ENCODE measurements at regions not wholly inside any gene's neighbourhood (a gene's known extent, or its start where the extent isn't known, plus 50 kb on each side); places are given as distances from the start of the nearest gene placed in this dataset.

GRCh38 chr14:66001356-66001755 lies 484.8 kb upstream of the CCDC196 start:
- TF ChIP-seq POLR2AphosphoS5 (IDR thresholded peaks at IDR 0.05; ENCODE audit: low read depth, low read length) (no peak), CTCF (IDR thresholded peaks at IDR 0.05) (no peak), TAF1 (IDR thresholded peaks at IDR 0.05; ENCODE audit: borderline replicate concordance, low read depth, low read length) (no peak), REST (IDR thresholded peaks at IDR 0.05; ENCODE audit: low read depth, low read length) (no peak), IRF3 (IDR thresholded peaks at IDR 0.05; ENCODE audit: low read depth, low read length) (no peak), MAX (IDR thresholded peaks at IDR 0.05; ENCODE audit: low read depth) (no peak), JUND (IDR thresholded peaks at IDR 0.05) (no peak), GABPA (IDR thresholded peaks at IDR 0.05; ENCODE audit: low read depth) (no peak), GATA2 (CRISPR knock-in tag; IDR thresholded peaks at IDR 0.05) (no peak), FOXM1 (IDR thresholded peaks at IDR 0.05; ENCODE audit: low read depth) (no peak), EP300 (IDR thresholded peaks at IDR 0.05; ENCODE audit: borderline replicate concordance in 1 of 2, low read depth in 1 of 2, low read length in 1 of 2) (no peak), ZBTB33 (IDR thresholded peaks at IDR 0.05; ENCODE audit: borderline replicate concordance, low read depth) (no peak), CHD2 (IDR thresholded peaks at IDR 0.05; ENCODE audit: low read length, partially characterized antibody) (no peak), MXI1 (IDR thresholded peaks at IDR 0.05; ENCODE audit: low read depth, low read length) (no peak)

Data from SK-N-SH (cell line).